NCI-H524 treated with DMSO at 0.1 percent for 48 hours (cell line): ENCODE measurements at regions not wholly inside any gene's neighbourhood (a gene's known extent, or its start where the extent isn't known, plus 50 kb on each side); places are given as distances from the start of the nearest gene placed in this dataset.
"Not testable (repeated sequence)": the region's sequence is repeated elsewhere in the genome, so short reads cannot be mapped to it uniquely, and the experiment has no call there.

Source experiments
- DNase-seq: peaks from one replicate; lab custom pipeline; 2025; lab: John Stamatoyannopoulos, UW

- no peak for DNase-seq
Observed at GRCh38 chr12:31216479-31216878, 109.5 kb downstream of the SINHCAF start.

DNA sequence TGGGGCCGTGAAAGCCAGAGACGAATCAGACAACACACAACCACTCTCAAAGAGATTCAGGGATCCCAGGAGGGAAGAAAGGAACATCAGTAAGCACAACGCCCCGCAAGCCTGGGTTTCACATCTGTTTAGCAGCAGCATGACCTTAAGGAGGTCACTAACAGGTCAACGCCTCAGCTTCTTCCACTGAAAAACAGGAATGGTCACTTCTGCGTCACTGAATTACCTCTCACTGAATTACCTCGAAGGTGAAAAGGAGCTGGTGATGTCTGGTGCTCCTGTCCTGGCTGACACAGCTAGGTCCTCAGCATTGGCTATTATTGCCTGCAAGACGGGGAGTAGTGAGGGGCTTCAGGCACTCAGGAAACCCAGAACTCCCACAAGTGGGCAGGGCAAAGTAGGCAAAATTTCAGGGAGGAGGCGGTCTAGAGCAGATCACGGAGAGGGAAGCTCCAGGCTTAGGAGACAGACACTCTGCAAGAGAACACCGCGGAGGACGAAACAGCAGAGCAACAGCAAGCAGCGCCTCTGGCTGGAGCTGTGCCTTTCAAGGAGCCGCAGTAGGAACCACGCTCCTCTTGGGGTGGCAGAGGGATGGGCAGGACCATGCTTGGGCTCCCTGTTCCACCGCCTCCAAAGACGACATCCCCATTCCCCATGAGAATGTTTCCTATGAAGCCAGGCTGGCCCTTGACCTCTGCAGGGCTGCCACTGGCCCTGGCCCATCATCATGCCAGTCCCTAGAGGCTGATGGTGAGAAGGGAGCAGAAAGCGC lies 108.4 kb downstream of the SINHCAF start:
- no peak for DNase-seq

GRCh38 chr12:31218203-31219025 lies 107.5 kb downstream of the SINHCAF start:
- DNase-seq, result no peak

DNA sequence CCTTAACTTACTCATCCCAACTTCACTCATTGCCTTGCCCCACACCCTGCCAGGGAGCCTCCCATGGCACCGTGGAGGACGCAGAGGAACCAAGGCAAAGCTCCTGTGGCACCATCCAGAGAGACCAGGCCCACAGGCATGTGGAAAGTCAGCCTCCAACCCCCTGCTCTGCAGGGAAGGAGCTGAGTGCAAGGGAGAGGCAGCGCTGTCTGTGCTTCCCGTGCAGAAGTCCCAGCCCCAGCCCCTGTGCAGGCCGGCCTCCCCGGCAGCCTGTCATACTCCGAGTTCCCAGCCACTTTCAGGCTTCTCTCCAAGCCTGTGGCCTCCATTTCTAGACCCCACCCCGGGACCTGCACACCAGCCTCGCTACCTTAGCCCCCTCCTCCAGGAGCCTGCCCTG lies 106.4 kb downstream of the SINHCAF start:
- DNase-seq, result no peak

GRCh38 chr12:31220061-31220460 lies 105.9 kb downstream of the SINHCAF start:
- DNase-seq, result no peak

GRCh38 chr12:31220633-31221550 lies 105.1 kb downstream of the SINHCAF start:
- no peak for DNase-seq

DNA sequence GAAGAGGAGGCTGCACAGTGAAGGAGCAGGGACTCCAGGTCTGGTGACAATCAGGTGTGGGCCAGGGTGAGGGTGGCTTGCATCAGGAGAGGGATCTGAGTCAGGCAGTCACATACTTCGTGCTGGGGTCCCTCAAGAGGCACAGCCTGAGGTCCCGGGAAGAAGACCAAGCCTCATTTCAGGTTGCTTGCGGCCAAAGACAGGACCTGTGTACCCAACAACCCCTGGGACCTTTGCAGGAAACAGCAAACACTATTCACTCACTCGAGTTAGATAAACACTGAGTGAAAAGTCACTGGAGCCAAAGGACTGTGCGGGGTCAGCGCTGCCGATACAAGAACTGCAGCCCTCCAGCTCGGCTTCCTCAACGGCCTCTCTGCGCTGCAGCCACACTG lies 104.4 kb downstream of the SINHCAF start:
- no peak for DNase-seq

DNA sequence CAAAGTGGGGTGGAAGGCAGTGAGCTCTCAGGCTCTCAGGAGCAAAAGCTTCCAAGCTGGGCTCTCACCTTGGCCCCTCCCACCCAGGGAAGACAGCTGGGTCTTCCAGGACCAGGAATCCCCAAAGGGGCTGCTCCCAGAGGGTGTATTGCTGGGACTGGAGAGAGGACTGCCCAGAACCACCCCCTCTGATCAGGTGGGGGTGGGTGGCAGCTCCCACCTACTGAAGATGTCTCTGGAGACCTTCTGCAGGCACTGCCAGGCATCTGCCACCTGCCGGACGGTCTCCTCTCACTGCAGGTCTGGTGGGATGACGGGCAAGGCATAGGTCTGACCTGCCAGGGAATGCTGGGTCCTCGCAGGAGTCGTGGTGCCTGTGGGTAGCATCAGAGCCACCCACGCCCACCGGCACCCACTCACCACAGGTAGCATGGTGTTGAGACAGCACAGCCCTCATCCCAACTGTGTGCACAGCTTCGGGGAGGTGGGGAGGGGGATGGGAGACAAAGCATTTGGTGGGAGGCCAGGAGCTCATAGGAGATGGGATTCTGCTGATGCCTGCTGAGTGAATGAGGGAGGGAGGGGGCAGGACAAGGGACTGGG lies 103.2 kb downstream of the SINHCAF start:
- DNase-seq, result no peak

DNA sequence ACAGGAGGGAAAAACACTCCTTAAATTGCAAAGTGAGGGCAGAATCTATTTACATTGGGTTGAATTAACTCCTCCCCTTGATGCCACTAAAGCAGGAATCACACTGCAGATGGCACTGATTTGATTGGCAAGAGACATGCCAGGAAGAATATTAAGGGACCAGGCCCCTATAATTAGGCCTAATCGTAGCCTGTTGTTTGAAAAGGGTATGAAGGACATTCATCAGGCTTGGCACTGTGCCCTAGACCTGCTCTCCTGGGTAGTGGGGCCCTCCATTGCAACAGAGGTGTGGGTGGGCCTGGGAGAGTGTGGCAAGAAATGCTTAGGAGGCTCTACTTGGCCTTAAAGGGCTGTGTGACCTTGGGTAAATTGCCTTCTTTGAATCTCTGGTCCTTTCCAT lies 102.3 kb downstream of the SINHCAF start:
- DNase-seq, result not testable (repeated sequence)

GRCh38 chr12:31224768-31225448 lies 101.0 kb downstream of the SINHCAF start:
- DNase-seq, result no peak

- no peak for DNase-seq
Observed at GRCh38 chr12:31225656-31226535, 100.1 kb downstream of the SINHCAF start.

- peak; percentile 56 for DNase-seq
Observed at GRCh38 chr12:31226639-31227038, 99.3 kb downstream of the SINHCAF start.

- no peak for DNase-seq
Observed at GRCh38 chr12:31227401-31227981, 98.5 kb downstream of the SINHCAF start.

DNA sequence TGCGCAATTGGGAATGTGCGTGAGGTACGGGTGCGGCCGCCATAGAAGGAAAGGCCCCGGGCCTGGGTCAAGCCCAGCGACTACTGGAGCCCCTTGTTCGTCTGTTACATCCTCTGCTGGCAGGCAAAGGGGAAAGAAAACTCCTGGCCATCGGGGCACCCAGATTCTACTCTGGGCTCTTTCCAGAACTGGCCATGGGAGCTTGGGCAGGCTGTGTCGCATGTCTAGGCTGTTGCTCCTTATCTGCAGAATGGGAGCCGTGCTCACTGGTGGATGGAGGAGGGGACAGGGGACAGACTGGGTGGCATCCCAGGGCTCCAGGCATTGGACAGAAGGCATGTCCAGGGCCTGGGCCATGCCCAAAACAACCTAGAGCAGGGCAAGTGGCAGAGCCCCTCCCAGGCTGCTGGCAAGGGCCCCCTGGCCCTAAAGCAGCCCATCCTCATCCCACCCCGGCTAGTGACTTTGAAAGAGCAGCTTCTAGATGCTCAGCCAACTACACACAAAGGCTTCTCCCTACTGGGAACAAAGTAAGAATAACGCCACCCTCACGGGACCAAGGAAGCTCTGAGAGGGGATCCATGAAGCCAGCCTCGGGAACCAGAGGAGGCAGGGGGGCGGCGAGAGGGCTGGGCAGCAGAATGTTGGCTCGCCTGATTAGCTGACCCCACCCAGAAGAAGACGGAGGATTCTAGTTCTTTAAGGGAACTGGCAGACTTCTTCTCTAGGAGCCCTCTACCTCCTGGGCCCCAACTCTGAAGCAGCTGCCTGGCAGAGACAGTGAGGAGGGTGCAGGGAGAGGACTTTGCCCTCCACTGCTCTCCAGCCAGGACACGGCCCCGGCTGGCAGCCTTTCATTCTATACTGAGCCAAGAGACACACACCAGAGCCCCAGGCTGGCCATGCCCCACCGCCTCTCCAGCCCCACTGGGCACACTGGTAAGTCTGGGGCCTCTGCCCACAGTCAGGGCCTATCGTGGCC lies 96.8 kb downstream of the SINHCAF start:
- DNase-seq, result no peak

DNA sequence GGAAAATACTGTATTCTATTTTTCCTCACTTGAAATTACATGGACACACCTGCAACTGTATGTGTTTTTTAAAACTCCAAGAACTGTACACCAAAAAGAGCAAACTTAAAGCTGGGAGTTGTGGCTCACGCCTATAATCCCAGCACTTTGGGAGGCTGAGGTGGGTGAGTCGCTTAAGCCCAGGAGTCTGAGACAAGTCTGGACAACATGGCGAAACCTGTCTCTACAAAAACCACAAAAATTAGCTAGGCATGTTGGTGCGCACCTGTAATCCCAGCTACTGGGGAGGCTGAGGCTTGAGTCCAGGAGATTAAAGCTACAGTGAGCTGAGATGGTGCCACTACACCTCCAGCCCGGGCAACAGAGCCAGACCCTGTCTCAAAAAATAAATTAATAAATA lies 95.9 kb downstream of the SINHCAF start:
- DNase-seq, result no peak
